Adrenal gland (tissue), 5 donors: ENCODE measurements at regions not wholly inside any gene's neighbourhood (a gene's known extent, or its start where the extent isn't known, plus 50 kb on each side); places are given as distances from the start of the nearest gene placed in this dataset.

Experiments used
- POLR2A ChIP-seq, 2 donors: fragments of 450-650 bp; IDR thresholded peaks; one replicate each; pipeline ENCODE4 v1.6.1; 2017; ENCODE audit warnings: antibody characterized with exemption in 2 of 2, mild to moderate bottlenecking in 2 of 2, moderate library complexity in 1 of 2
- TF ChIP-seq, protein P1 (sequence below), 6 experiments: fragments of 450-650 bp in 4 of 6; fragments of 200-600 bp in 2 of 6; sonication (generic) in 1 of 6; IDR thresholded peaks; 1 replicate in 5 of 6; 2 replicates in 1 of 6; pipeline versions ENCODE4 v1.5.1 to v1.8.0; 2016 to 2021; ENCODE audit warnings: antibody characterized with exemption in 6 of 6, mild to moderate bottlenecking in 2 of 6, moderate library complexity in 1 of 6
- donor health status: DM: no; HTN: no; CAD: no.

DNA sequence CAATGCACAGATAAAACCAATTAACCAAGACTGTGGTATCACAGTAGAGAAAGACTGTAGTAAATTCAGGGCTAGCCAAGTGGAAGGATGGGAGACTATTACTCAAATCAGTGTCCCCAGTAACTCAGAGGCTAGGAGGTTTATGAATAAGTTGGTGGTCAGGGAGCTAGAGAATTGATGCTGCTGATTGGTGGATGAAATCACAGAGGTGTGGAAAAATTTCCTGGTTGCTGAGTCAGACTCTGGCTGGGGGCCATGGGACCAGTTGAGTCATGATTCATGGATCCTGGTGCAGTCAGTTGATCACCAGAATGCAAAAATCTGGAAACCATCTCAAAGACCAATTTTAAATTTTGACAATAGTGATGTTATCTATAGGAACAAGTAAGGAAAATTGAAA lies 555.9 kb downstream of the C6orf118 start:
- no peak for TF ChIP-seq POLR2A (IDR thresholded peaks at IDR 0.05)
- TF ChIP-seq, protein P1, sequence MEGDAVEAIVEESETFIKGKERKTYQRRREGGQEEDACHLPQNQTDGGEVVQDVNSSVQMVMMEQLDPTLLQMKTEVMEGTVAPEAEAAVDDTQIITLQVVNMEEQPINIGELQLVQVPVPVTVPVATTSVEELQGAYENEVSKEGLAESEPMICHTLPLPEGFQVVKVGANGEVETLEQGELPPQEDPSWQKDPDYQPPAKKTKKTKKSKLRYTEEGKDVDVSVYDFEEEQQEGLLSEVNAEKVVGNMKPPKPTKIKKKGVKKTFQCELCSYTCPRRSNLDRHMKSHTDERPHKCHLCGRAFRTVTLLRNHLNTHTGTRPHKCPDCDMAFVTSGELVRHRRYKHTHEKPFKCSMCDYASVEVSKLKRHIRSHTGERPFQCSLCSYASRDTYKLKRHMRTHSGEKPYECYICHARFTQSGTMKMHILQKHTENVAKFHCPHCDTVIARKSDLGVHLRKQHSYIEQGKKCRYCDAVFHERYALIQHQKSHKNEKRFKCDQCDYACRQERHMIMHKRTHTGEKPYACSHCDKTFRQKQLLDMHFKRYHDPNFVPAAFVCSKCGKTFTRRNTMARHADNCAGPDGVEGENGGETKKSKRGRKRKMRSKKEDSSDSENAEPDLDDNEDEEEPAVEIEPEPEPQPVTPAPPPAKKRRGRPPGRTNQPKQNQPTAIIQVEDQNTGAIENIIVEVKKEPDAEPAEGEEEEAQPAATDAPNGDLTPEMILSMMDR (IDR thresholded peaks at IDR 0.05): no peak
